ENCODE measurements at regions not wholly inside any gene's neighbourhood (a gene's known extent, or its start where the extent isn't known, plus 50 kb on each side); places are given as distances from the start of the nearest gene placed in this dataset.

DNA sequence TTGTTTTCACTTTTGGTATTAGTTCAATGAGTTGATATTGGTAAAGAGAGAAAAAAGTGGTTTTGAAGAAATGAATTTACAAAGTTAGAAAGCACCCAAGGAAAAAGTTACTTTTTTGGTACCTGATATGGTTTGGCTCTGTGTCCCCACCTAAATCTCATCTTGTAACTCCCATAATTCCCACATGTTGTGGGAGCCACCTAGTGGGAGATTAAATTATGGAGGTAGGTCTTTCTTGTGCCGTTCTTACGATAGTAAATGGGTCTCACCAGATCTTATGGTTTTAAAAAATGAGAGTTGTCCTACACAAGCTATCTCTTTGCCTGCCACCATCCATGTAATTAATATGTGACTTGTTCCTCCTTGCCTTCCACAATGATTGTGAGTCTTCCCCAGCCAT lies 965.6 kb upstream of the NRXN1 start:
- CTCF ChIA-PET, result interaction anchor here (0.7 kb wide), 1 partner anchor 493 kb away, joined by 3 read pairs; no protein-coding TSS in a partner anchor

DNA sequence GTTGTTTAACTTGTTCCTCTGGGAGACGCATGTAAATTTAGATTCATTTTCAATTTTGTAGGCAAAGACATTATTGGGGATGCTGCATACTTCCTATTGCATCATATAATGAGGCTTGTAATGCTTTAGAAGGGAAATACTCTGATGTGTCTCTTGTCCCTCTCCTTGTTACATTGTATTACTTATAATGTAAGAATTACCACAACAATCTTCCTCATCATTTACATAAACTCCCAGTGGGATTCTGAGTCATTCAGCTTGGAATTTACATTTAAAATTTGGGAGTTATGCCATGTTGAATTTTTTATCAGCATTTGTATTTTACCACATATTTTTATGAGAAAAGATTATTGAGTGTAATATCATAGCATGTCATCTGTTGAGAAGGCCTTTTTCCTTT lies 963.4 kb upstream of the NRXN1 start:
- no peak overlapping the region for H3K4me3 ChIP-seq (ENCODE audit: low read depth, low read length)
- no peaks in the 10 kb centered on the region for H3K9me3 ChIP-seq (ENCODE audit: control insufficient read depth, insufficient read depth, low read depth, low read length)
- CTCF ChIA-PET, result no interaction called here
- POLR2A ChIA-PET, result no interaction called here
- no peaks in the 10 kb centered on the region for H3K36me3 ChIP-seq (ENCODE audit: control insufficient read depth in 2 of 2, insufficient read depth in 1 of 2, low read length in 2 of 2)
- H3K27ac ChIP-seq (ENCODE audit: extremely low read depth, low read depth, low read length), result no peak overlapping the region
- TF ChIP-seq FEZF1 (tag by site-specific recombination; IDR thresholded peaks at IDR 0.05) (no peak), ZNF214 (tag by site-specific recombination; IDR thresholded peaks at IDR 0.05; ENCODE audit: borderline replicate concordance) (no peak), ZNF202 (tag by site-specific recombination; IDR thresholded peaks at IDR 0.05; ENCODE audit: borderline replicate concordance) (no peak), ZNF530 (tag by site-specific recombination; IDR thresholded peaks at IDR 0.05; ENCODE audit: low read depth) (no peak)
- TF ChIP-seq, protein P1, sequence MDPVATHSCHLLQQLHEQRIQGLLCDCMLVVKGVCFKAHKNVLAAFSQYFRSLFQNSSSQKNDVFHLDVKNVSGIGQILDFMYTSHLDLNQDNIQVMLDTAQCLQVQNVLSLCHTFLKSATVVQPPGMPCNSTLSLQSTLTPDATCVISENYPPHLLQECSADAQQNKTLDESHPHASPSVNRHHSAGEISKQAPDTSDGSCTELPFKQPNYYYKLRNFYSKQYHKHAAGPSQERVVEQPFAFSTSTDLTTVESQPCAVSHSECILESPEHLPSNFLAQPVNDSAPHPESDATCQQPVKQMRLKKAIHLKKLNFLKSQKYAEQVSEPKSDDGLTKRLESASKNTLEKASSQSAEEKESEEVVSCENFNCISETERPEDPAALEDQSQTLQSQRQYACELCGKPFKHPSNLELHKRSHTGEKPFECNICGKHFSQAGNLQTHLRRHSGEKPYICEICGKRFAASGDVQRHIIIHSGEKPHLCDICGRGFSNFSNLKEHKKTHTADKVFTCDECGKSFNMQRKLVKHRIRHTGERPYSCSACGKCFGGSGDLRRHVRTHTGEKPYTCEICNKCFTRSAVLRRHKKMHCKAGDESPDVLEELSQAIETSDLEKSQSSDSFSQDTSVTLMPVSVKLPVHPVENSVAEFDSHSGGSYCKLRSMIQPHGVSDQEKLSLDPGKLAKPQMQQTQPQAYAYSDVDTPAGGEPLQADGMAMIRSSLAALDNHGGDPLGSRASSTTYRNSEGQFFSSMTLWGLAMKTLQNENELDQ (tag by site-specific recombination; IDR thresholded peaks at IDR 0.05; ENCODE audit: low read depth), result no peak
- H3K4me1 ChIP-seq (ENCODE audit: control insufficient read depth, insufficient read depth, low read length), result no peaks in the 10 kb centered on the region

More for the DNA sequence above, 965.6 kb upstream of the NRXN1 start:
- TF ChIP-seq ZNF248 (tag by site-specific recombination; IDR thresholded peaks at IDR 0.05) (no peak), GLI4 (tag by site-specific recombination; IDR thresholded peaks at IDR 0.05) (no peak), ZNF350 (tag by site-specific recombination; IDR thresholded peaks at IDR 0.05) (no peak), HIC1 (tag by site-specific recombination; IDR thresholded peaks at IDR 0.05) (no peak), ZEB2 (tag by site-specific recombination; IDR thresholded peaks at IDR 0.05) (no peak), ZNF394 (tag by site-specific recombination; IDR thresholded peaks at IDR 0.05; ENCODE audit: borderline replicate concordance) (no peak), ZNF561 (tag by site-specific recombination; IDR thresholded peaks at IDR 0.05; ENCODE audit: borderline replicate concordance) (no peak), ZNF311 (tag by site-specific recombination; IDR thresholded peaks at IDR 0.05; ENCODE audit: borderline replicate concordance) (no peak), ZNF174 (tag by site-specific recombination; IDR thresholded peaks at IDR 0.05) (no peak), ZNF654 (tag by site-specific recombination; IDR thresholded peaks at IDR 0.05; ENCODE audit: low read depth) (no peak), ZNF571 (tag by site-specific recombination; IDR thresholded peaks at IDR 0.05) (no peak), ZNF2 (tag by site-specific recombination; IDR thresholded peaks at IDR 0.05) (no peak), ZNF10 (tag by site-specific recombination; IDR thresholded peaks at IDR 0.05) (no peak), SP7 (tag by site-specific recombination; IDR thresholded peaks at IDR 0.05) (no peak), ZNF155 (tag by site-specific recombination; IDR thresholded peaks at IDR 0.05) (no peak), ZNF404 (tag by site-specific recombination; IDR thresholded peaks at IDR 0.05) (no peak)
- TF ChIP-seq, protein P1 (tag by site-specific recombination; IDR thresholded peaks at IDR 0.05; ENCODE audit: low read depth), result no peak
- TF ChIP-seq, protein P2, sequence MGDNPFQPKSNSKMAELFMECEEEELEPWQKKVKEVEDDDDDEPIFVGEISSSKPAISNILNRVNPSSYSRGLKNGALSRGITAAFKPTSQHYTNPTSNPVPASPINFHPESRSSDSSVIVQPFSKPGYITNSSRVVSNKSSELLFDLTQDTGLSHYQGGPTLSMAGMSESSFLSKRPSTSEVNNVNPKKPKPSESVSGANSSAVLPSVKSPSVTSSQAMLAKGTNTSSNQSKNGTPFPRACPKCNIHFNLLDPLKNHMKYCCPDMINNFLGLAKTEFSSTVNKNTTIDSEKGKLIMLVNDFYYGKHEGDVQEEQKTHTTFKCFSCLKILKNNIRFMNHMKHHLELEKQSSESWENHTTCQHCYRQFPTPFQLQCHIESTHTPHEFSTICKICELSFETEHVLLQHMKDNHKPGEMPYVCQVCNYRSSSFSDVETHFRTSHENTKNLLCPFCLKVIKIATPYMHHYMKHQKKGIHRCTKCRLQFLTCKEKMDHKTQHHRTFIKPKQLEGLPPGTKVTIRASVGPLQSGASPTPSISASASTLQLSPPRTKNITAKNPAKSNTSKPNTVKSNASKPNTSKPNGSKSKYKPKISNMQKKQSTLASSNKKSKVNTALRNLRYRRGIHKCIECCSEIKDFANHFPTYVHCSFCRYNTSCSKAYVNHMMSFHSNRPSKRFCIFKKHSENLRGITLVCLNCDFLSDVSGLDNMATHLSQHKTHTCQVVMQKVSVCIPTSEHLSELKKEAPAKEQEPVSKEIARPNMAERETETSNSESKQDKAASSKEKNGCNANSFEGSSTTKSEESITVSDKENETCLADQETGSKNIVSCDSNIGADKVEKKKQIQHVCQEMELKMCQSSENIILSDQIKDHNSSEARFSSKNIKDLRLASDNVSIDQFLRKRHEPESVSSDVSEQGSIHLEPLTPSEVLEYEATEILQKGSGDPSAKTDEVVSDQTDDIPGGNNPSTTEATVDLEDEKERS (tag by site-specific recombination; IDR thresholded peaks at IDR 0.05), result no peak
- H3K4me1 ChIP-seq (ENCODE audit: control insufficient read depth, insufficient read depth, low read length), result no peaks in the 10 kb centered on the region
- no peak overlapping the region for H3K4me3 ChIP-seq (ENCODE audit: low read depth, low read length)
- no peak overlapping the region for H3K27ac ChIP-seq (ENCODE audit: extremely low read depth, low read depth, low read length)
- no peaks in the 10 kb centered on the region for H3K36me3 ChIP-seq (ENCODE audit: control insufficient read depth in 2 of 2, insufficient read depth in 1 of 2, low read length in 2 of 2)
- no peaks in the 10 kb centered on the region for H3K9me3 ChIP-seq (ENCODE audit: control insufficient read depth, insufficient read depth, low read depth, low read length)
- POLR2A ChIA-PET, result no interaction called here
